Endothelial cell of umbilical vein (primary cell): ENCODE measurements at regions not wholly inside any gene's neighbourhood (a gene's known extent, or its start where the extent isn't known, plus 50 kb on each side); places are given as distances from the start of the nearest gene placed in this dataset.

Experiments
- BruUV-seq: library from RNA; stranded (reverse); fragments of 400-500 nt; replicated peaks from 2 replicates; lab custom pipeline; 2021; lab: Mats Ljungman, UMichigan
- CTCF ChIA-PET: fragments of 300-600, 350-600 bp; sonication (Branson Sonifier 250); formaldehyde crosslinking; loops from one replicate; lab custom pipeline; 2021; ENCODE audit warnings: antibody characterized with exemption, inconsistent platforms; lab: Charles Lee
- POLR2A ChIA-PET: fragments of 300-600, 350-600 bp; sonication (Branson Sonifier 250); formaldehyde crosslinking; loops from one replicate; lab custom pipeline; 2021; ENCODE audit warnings: antibody characterized with exemption, inconsistent platforms; lab: Charles Lee
- DNase-seq: peaks from one replicate; pipeline ENCODE4 v3.0.0-alpha.2; 2011; ENCODE audit warnings: low read depth, low spot score
- FAIRE-seq: peaks from 2 replicates; lab custom pipeline; 2011; peaks lifted over from hg19 to GRCh38; lab: Jason Lieb, UNC
- H2AFZ ChIP-seq: 2 replicates; pipeline ENCODE4 v1.6.0; 2012; ENCODE audit warnings: low read depth, low read length, control low read depth, inconsistent platforms
- H3K27ac ChIP-seq: 2 replicates; pipeline ENCODE4 v1.5.1; 2011; ENCODE audit warnings: low read depth, mild to moderate bottlenecking, control low read depth, low read length, moderate library complexity; ENCODE audit not compliant: insufficient read depth
- H3K27me3 ChIP-seq, 2 experiments: 2 replicates each; pipeline versions ENCODE4 v1.6.0 to v1.6.1; 2011; ENCODE audit warnings: low read length in 2 of 2, mixed read lengths in 1 of 2; ENCODE audit not compliant: control insufficient read depth in 2 of 2, insufficient read depth in 2 of 2
- H3K36me3 ChIP-seq, 2 experiments: 2 replicates in 1 of 2; 3 replicates in 1 of 2; pipeline ENCODE4 v1.5.1; 2011; ENCODE audit warnings: low read length in 2 of 2, mild to moderate bottlenecking in 1 of 2, moderate library complexity in 1 of 2; ENCODE audit not compliant: control insufficient read depth in 2 of 2, insufficient read depth in 2 of 2; ENCODE audit errors: extremely low read depth in 1 of 2
- H3K4me1 ChIP-seq: 3 replicates; pipeline ENCODE4 v1.5.1; 2011; ENCODE audit warnings: mild to moderate bottlenecking, low read length; ENCODE audit not compliant: control insufficient read depth, insufficient read depth; ENCODE audit errors: extremely low read depth
- H3K4me2 ChIP-seq: 2 replicates; pipeline ENCODE4 v1.6.1; 2011; ENCODE audit warnings: low read length, control low read depth, mixed read lengths; ENCODE audit not compliant: insufficient read depth
- H3K4me3 ChIP-seq, 3 experiments: fragments of 200-600 bp in 1 of 3; sonication (generic), shearing (Covaris generic) in 1 of 3; replicated peaks in 1 of 3; 2 replicates each; pipeline ENCODE4 v1.5.1; 2011 to 2016; ENCODE audit warnings: control low read depth in 3 of 3, low read length in 3 of 3, mild to moderate bottlenecking in 2 of 3, inconsistent platforms in 1 of 3, low read depth in 1 of 3, moderate library complexity in 1 of 3; ENCODE audit not compliant: insufficient read depth in 1 of 3
- H3K79me2 ChIP-seq: 2 replicates; pipeline ENCODE4 v1.6.0; 2012; ENCODE audit warnings: low read length, inconsistent platforms; ENCODE audit not compliant: control insufficient read depth, insufficient read depth
- H3K9ac ChIP-seq: replicated peaks from 2 replicates; pipeline ENCODE3; 2011; ENCODE audit warnings: low read length, control low read depth; ENCODE audit not compliant: insufficient read depth; ENCODE audit errors: extremely low read depth
- H3K9me1 ChIP-seq: replicated peaks from 3 replicates; pipeline ENCODE4 v1.6.0; 2011; ENCODE audit warnings: mild to moderate bottlenecking, low read length; ENCODE audit not compliant: control insufficient read depth, insufficient read depth; ENCODE audit errors: extremely low read depth
- H3K9me3 ChIP-seq: replicated peaks from 2 replicates; pipeline ENCODE4 v1.5.1; 2012; ENCODE audit warnings: low read length, inconsistent platforms; ENCODE audit not compliant: control insufficient read depth, insufficient read depth
- H4K20me1 ChIP-seq: replicated peaks from 2 replicates; pipeline ENCODE3; 2011; ENCODE audit warnings: mild to moderate bottlenecking, low read length; ENCODE audit not compliant: control insufficient read depth, insufficient read depth; ENCODE audit errors: extremely low read depth
- CTCF ChIP-seq, 2 donors: IDR thresholded peaks; 1 replicate in 1 of 2; 2 replicates in 1 of 2; pipeline ENCODE4 v1.5.1; 2011; ENCODE audit warnings: low read length in 2 of 2, mild to moderate bottlenecking in 2 of 2, moderate library complexity in 2 of 2, control low read depth in 1 of 2, inconsistent platforms in 1 of 2, low read depth in 1 of 2; ENCODE audit not compliant: insufficient read depth in 1 of 2; ENCODE audit errors: extremely low read depth in 1 of 2
- EZH2 ChIP-seq: IDR thresholded peaks from 2 replicates; pipeline ENCODE4 v1.6.1; 2012; ENCODE audit warnings: borderline replicate concordance, low read depth, mild to moderate bottlenecking, moderate library complexity, low read length, inconsistent platforms; ENCODE audit not compliant: severe bottlenecking
- FOS ChIP-seq: IDR thresholded peaks from 2 replicates; pipeline ENCODE4 v1.6.1; 2011; ENCODE audit warnings: mild to moderate bottlenecking, low read length, moderate library complexity, borderline replicate concordance; ENCODE audit not compliant: insufficient read depth
- GATA2 ChIP-seq: IDR thresholded peaks from 2 replicates; pipeline ENCODE4 v1.7.0; 2011; ENCODE audit warnings: low read depth, mild to moderate bottlenecking, moderate library complexity, mixed read lengths, low read length; ENCODE audit not compliant: insufficient read length, insufficient read depth
- JUN ChIP-seq: IDR thresholded peaks from 2 replicates; pipeline ENCODE4 v1.6.1; 2011; ENCODE audit warnings: borderline replicate concordance, low read depth; ENCODE audit not compliant: insufficient read length, insufficient read depth
- MAX ChIP-seq: IDR thresholded peaks from 2 replicates; pipeline ENCODE4 v1.6.1; 2011; ENCODE audit not compliant: insufficient read depth, insufficient read length
- MYC ChIP-seq: IDR thresholded peaks from one replicate; pipeline ENCODE4 v1.6.1; 2011; ENCODE audit warnings: mild to moderate bottlenecking, low read depth, low read length
- POLR2A ChIP-seq: IDR thresholded peaks from 2 replicates; pipeline ENCODE4 v1.6.1; 2012; ENCODE audit warnings: low read depth, mild to moderate bottlenecking, control low read depth, low read length
- POLR2AphosphoS5 ChIP-seq: IDR thresholded peaks from 2 replicates; pipeline ENCODE4 v1.6.1; 2012; ENCODE audit warnings: low read depth, mild to moderate bottlenecking, control low read depth, low read length, moderate library complexity; ENCODE audit not compliant: insufficient read depth
- dilution Hi-C: fragments of 300-500 bp; cut with MboI; formaldehyde crosslinking; loops from one replicate; pipeline ENCODE4 v1.15.0; 2019; ENCODE audit warnings: low sequenced_read_pairs; ENCODE audit not compliant: extremely low pct_ligation_motif_present
- intact Hi-C: fragments of 100-400 bp; cut with micrococcal nuclease; formaldehyde crosslinking; loops from one replicate; pipeline ENCODE4 v1.10.0; 2022

- H3K27ac ChIP-seq = no peak overlapping the region
- no peaks in the 10 kb centered on the region for H3K4me1 ChIP-seq
- dilution Hi-C loops (no loop called here), intact Hi-C loops (no loop called here)
- no peaks in the 10 kb centered on the region for H3K79me2 ChIP-seq
- H3K27me3 ChIP-seq = peaks cover 0 to 2% of the 10 kb centered on the region in 2 experiments
- H3K4me3 ChIP-seq = no peak overlapping the region
- H3K9me3 ChIP-seq = no peaks in the 10 kb centered on the region
- TF ChIP-seq POLR2AphosphoS5 = no peak
- no peak for TF ChIP-seq JUN
- no peak for TF ChIP-seq MAX
- no peak for TF ChIP-seq MYC
- no peak for TF ChIP-seq EZH2
- TF ChIP-seq FOS = no peak
- no peak for TF ChIP-seq GATA2
- no peak for TF ChIP-seq POLR2A
- no peak for TF ChIP-seq CTCF (IDR thresholded peaks at IDR 0.05; ENCODE audit: extremely low read depth in 1 of 2, insufficient read depth in 1 of 2, low read depth in 1 of 2, low read length in 2 of 2)
- no peaks in the 10 kb centered on the region for H3K9me1 ChIP-seq
- H3K4me2 ChIP-seq = no peak overlapping the region
- H3K36me3 ChIP-seq = no peaks in the 10 kb centered on the region
- H2AFZ ChIP-seq = no peak overlapping the region
- no peak for DNase-seq
- H3K9ac ChIP-seq = no peak overlapping the region
- H4K20me1 ChIP-seq = no peaks in the 10 kb centered on the region
- FAIRE-seq = no peak
- BruUV-seq = no TSS peak
- CTCF ChIA-PET = no interaction called here
- POLR2A ChIA-PET = no interaction called here
Measured at GRCh38 chr2:15776629-15776919, 163.8 kb upstream of the MYCN start.
